NCI-H345 (cell line): ENCODE measurements at regions not wholly inside any gene's neighbourhood (a gene's known extent, or its start where the extent isn't known, plus 50 kb on each side); places are given as distances from the start of the nearest gene placed in this dataset.

Experiments
- DNase-seq: peaks from one replicate; lab custom pipeline; 2025; lab: John Stamatoyannopoulos, UW

GRCh38 chr5:2149195-2149539, 266.4 kb upstream of the IRX4 start:
- DNase-seq: peak; percentile 12

GRCh38 chr5:2148312-2149194, 265.8 kb upstream of the IRX4 start:
- no peak for DNase-seq

- DNase-seq: no peak
Observed at GRCh38 chr5:2147504-2148311, 265.0 kb upstream of the IRX4 start.

- DNase-seq: no peak
Observed at GRCh38 chr5:2143646-2144353, 261.1 kb upstream of the IRX4 start.

- no peak for DNase-seq
Observed at GRCh38 chr5:2143088-2143487, 260.4 kb upstream of the IRX4 start.

GRCh38 chr5:2142456-2142954, 259.8 kb upstream of the IRX4 start:
- DNase-seq: no peak

- no peak for DNase-seq
Observed at GRCh38 chr5:2141254-2142000, 258.7 kb upstream of the IRX4 start.

- no peak for DNase-seq
Observed at GRCh38 chr5:2140501-2141175, 257.9 kb upstream of the IRX4 start.

GRCh38 chr5:2139478-2139877, 256.8 kb upstream of the IRX4 start:
- no peak for DNase-seq

GRCh38 chr5:2138896-2139295, 256.2 kb upstream of the IRX4 start:
- no peak for DNase-seq

GRCh38 chr5:2137444-2138050, 254.8 kb upstream of the IRX4 start:
- DNase-seq: no peak

GRCh38 chr5:2136728-2137333, 254.1 kb upstream of the IRX4 start:
- no peak for DNase-seq

GRCh38 chr5:2135833-2136232, 253.1 kb upstream of the IRX4 start:
- DNase-seq: no peak

GRCh38 chr5:2135354-2135753, 252.6 kb upstream of the IRX4 start:
- no peak for DNase-seq

- DNase-seq: no peak
Observed at GRCh38 chr5:2134543-2135292, 252.0 kb upstream of the IRX4 start.

GRCh38 chr5:2133936-2134335, 251.2 kb upstream of the IRX4 start:
- DNase-seq: no peak

GRCh38 chr5:2133080-2133479, 250.4 kb upstream of the IRX4 start:
- DNase-seq: no peak

- no peak for DNase-seq
Observed at GRCh38 chr5:2132497-2132847, 249.7 kb upstream of the IRX4 start.

GRCh38 chr5:2131826-2132496, 249.2 kb upstream of the IRX4 start:
- no peak for DNase-seq
